ENCODE measurements at regions not wholly inside any gene's neighbourhood (a gene's known extent, or its start where the extent isn't known, plus 50 kb on each side); places are given as distances from the start of the nearest gene placed in this dataset.

DNA sequence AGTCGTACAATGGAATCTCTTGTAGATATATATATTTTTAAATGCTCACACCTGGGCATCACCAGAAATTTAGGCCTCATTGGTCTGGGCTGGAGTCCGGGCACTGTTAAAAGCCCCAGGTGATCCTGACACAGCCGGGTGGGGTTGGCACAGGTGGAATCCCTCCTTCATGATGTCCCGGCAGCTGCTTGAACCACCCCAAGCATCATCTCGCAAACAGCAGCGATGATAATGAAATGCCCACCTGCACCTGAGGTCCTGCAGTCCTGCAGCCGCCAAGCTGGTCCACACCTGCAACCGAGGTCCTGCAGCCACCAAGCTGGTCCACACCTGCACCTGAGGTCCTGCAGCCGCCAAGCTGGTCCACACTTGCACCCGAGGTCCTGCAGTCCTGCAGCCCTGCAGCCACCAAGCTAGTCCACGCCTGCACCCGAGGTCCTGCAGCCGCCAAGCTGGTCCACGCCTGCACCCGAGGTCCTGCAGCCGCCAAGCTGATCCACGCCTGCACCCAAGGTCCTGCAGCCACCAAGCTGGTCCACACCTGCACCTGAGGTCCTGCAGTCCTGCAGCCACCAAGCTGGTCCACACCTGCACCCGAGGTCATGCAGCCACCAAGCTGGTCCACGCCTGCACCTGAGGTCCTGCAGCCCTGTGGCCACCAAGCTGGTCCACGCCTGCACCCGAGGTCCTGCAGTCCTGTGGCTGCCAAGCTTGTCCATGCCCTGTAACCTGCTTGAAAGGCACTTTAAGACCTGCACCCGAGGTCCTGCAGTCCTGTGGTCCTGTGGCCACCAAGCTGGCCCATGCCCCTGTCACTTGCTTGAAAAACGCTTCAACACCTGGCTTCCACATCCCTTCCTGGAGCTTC is 261.2 kb downstream of the DLL1 start:
- H3K79me1 ChIP-seq (ENCODE audit: low read length) = peaks cover 13% of the 10 kb centered on the region
- WGBS (ENCODE audit: extremely low coverage, insufficient coverage, insufficient read length) = no CpG with 5 or more reads among the region's 23 CpGs
- H3K4me1 ChIP-seq (ENCODE audit: control insufficient read depth in 1 of 2, insufficient read depth in 2 of 2, low read length in 2 of 2) = peaks cover 20 to 21% of the 10 kb centered on the region in 2 experiments
- H3K79me2 ChIP-seq (ENCODE audit: control insufficient read depth, insufficient read depth, low read length, poor library complexity) = no peaks in the 10 kb centered on the region
- H3K9me3 ChIP-seq (ENCODE audit: insufficient read depth, low read depth, low read length) = peaks cover 13% of the 10 kb centered on the region
- H3K36me3 ChIP-seq (ENCODE audit: control insufficient read depth in 1 of 2, insufficient read depth in 2 of 2, low read length in 2 of 2) = no peaks in the 10 kb centered on the region
- H3K23ac ChIP-seq (ENCODE audit: low read length) = no peak overlapping the region
- H2BK12ac ChIP-seq (ENCODE audit: low read length) = no peak overlapping the region
- H3K18ac ChIP-seq (ENCODE audit: low read length) = no peak overlapping the region
- H2BK5ac ChIP-seq (ENCODE audit: low read depth, low read length, poor library complexity) = no peak overlapping the region
- no peak overlapping the region for H4K8ac ChIP-seq (ENCODE audit: low read depth, low read length)
- H3K9ac ChIP-seq (ENCODE audit: low read length) = no peak overlapping the region
- no peak overlapping the region for H2AK5ac ChIP-seq (ENCODE audit: low read length)
- no peak overlapping the region for H3K4me3 ChIP-seq (ENCODE audit: low read depth, low read length)
- no peak overlapping the region for H3K27ac ChIP-seq (ENCODE audit: low read depth, low read length)
- no peak overlapping the region for H3K14ac ChIP-seq (ENCODE audit: low read length)
- no peak overlapping the region for H2BK120ac ChIP-seq (ENCODE audit: insufficient read depth, low read length, poor library complexity)
- no peak overlapping the region for H4K12ac ChIP-seq (ENCODE audit: low read depth, low read length)
- H2AFZ ChIP-seq (ENCODE audit: insufficient read depth, low read length, poor library complexity) = no peak overlapping the region
- H3K27me3 ChIP-seq (ENCODE audit: insufficient read depth, low read length) = no peaks in the 10 kb centered on the region
- H3K4ac ChIP-seq (ENCODE audit: low read depth, low read length) = no peak overlapping the region
- no peak overlapping the region for H4K91ac ChIP-seq (ENCODE audit: low read depth, low read length)
- no peak for DNase-seq
- no peak overlapping the region for H3K4me2 ChIP-seq (ENCODE audit: low read length)

DNA sequence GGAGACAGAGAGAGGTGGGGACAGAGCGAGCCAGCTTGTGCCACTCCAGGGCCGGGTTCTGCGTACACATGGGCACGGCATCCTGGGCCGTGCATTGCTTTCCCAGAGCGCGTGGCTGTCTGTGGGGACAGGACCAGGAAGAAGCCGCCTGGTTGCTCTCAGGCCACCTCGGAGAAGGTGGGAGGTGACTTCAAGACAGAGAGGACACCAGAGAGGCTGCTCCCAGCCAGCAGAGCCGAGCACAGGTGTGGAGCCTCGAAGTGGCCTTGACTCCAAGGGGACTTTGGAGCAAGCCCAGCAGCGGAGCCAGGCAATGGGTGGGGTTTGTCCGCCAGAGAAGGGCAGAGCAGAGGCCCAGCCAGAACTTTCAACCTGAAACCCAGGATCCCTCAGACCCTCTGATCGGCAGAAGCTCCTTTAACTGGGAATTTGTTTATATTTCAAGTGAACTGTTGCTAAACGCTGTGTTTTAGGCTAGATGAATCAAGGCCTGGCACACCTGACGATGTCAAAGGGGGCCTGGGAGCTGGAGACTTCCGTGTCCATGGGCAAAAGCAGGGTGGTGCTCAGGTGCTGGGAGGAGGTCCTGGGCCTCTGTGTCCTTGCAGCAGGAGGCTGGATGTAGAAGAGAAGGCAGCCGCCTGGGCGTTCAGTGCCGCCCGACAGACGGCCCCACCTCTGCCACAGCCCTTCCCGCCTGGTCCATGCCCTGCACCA is 262.1 kb downstream of the DLL1 start:
- Histone ChIP-seq H3K36me3 (ENCODE audit: control insufficient read depth in 1 of 2, insufficient read depth in 2 of 2, low read length in 2 of 2) (no peaks in the 10 kb centered on the region), H3K23ac (ENCODE audit: low read length) (no peak overlapping the region), H3K79me2 (ENCODE audit: control insufficient read depth, insufficient read depth, low read length, poor library complexity) (no peaks in the 10 kb centered on the region), H3K4ac (ENCODE audit: low read depth, low read length) (no peak overlapping the region), H2AFZ (ENCODE audit: insufficient read depth, low read length, poor library complexity) (no peak overlapping the region), H4K91ac (ENCODE audit: low read depth, low read length) (no peak overlapping the region), H2BK5ac (ENCODE audit: low read depth, low read length, poor library complexity) (no peak overlapping the region), H2BK120ac (ENCODE audit: insufficient read depth, low read length, poor library complexity) (no peak overlapping the region), H3K4me1 (ENCODE audit: control insufficient read depth in 1 of 2, insufficient read depth in 2 of 2, low read length in 2 of 2) (peaks cover 20 to 21% of the 10 kb centered on the region in 2 experiments), H3K79me1 (ENCODE audit: low read length) (peaks cover 13% of the 10 kb centered on the region), H3K14ac (ENCODE audit: low read length) (no peak overlapping the region), H3K27ac (ENCODE audit: low read depth, low read length) (no peak overlapping the region), H4K12ac (ENCODE audit: low read depth, low read length) (no peak overlapping the region), H3K9me3 (ENCODE audit: insufficient read depth, low read depth, low read length) (peaks cover 10% of the 10 kb centered on the region), H3K4me3 (ENCODE audit: low read depth, low read length) (no peak overlapping the region), H2BK12ac (ENCODE audit: low read length) (peak overlapping the region; percentile 38), H3K18ac (ENCODE audit: low read length) (no peak overlapping the region), H4K8ac (ENCODE audit: low read depth, low read length) (no peak overlapping the region), H3K9ac (ENCODE audit: low read length) (no peak overlapping the region), H3K27me3 (ENCODE audit: insufficient read depth, low read length) (no peaks in the 10 kb centered on the region), H3K4me2 (ENCODE audit: low read length) (no peak overlapping the region), H2AK5ac (ENCODE audit: low read length) (no peak overlapping the region)
- no peak for DNase-seq
- no CpG with 5 or more reads among the region's 23 CpGs for whole genome bisulfite sequencing (ENCODE audit: extremely low coverage, insufficient coverage, insufficient read length)

GRCh38 chr6:170027647-170028043 is 263.2 kb downstream of the DLL1 start:
- WGBS (ENCODE audit: extremely low coverage, insufficient coverage, insufficient read length) = no CpG with 5 or more reads among the region's 4 CpGs
- H3K9me3 ChIP-seq (ENCODE audit: insufficient read depth, low read depth, low read length) = peaks cover 2% of the 10 kb centered on the region
- H3K4me3 ChIP-seq (ENCODE audit: low read depth, low read length) = no peak overlapping the region
- H3K4me1 ChIP-seq (ENCODE audit: control insufficient read depth in 1 of 2, insufficient read depth in 2 of 2, low read length in 2 of 2) = peaks cover 20 to 21% of the 10 kb centered on the region in 2 experiments
- H3K79me2 ChIP-seq (ENCODE audit: control insufficient read depth, insufficient read depth, low read length, poor library complexity) = no peaks in the 10 kb centered on the region
- no peaks in the 10 kb centered on the region for H3K36me3 ChIP-seq (ENCODE audit: control insufficient read depth in 1 of 2, insufficient read depth in 2 of 2, low read length in 2 of 2)
- H3K23ac ChIP-seq (ENCODE audit: low read length) = no peak overlapping the region
- H4K91ac ChIP-seq (ENCODE audit: low read depth, low read length) = peak overlapping the region; percentile 65
- no peaks in the 10 kb centered on the region for H3K27me3 ChIP-seq (ENCODE audit: insufficient read depth, low read length)
- no peak overlapping the region for H3K27ac ChIP-seq (ENCODE audit: low read depth, low read length)
- no peak overlapping the region for H2BK5ac ChIP-seq (ENCODE audit: low read depth, low read length, poor library complexity)
- H3K4me2 ChIP-seq (ENCODE audit: low read length) = no peak overlapping the region
- peaks cover 13% of the 10 kb centered on the region for H3K79me1 ChIP-seq (ENCODE audit: low read length)
- H4K12ac ChIP-seq (ENCODE audit: low read depth, low read length) = no peak overlapping the region
- no peak overlapping the region for H3K18ac ChIP-seq (ENCODE audit: low read length)
- H3K14ac ChIP-seq (ENCODE audit: low read length) = no peak overlapping the region
- H2AK5ac ChIP-seq (ENCODE audit: low read length) = peak overlapping the region; percentile 42
- no peak overlapping the region for H2AFZ ChIP-seq (ENCODE audit: insufficient read depth, low read length, poor library complexity)
- no peak overlapping the region for H4K8ac ChIP-seq (ENCODE audit: low read depth, low read length)
- DNase-seq = no peak
- no peak overlapping the region for H3K9ac ChIP-seq (ENCODE audit: low read length)
- H2BK120ac ChIP-seq (ENCODE audit: insufficient read depth, low read length, poor library complexity) = peak overlapping the region; percentile 30
- no peak overlapping the region for H3K4ac ChIP-seq (ENCODE audit: low read depth, low read length)
- H2BK12ac ChIP-seq (ENCODE audit: low read length) = peak overlapping the region; percentile 30

DNA sequence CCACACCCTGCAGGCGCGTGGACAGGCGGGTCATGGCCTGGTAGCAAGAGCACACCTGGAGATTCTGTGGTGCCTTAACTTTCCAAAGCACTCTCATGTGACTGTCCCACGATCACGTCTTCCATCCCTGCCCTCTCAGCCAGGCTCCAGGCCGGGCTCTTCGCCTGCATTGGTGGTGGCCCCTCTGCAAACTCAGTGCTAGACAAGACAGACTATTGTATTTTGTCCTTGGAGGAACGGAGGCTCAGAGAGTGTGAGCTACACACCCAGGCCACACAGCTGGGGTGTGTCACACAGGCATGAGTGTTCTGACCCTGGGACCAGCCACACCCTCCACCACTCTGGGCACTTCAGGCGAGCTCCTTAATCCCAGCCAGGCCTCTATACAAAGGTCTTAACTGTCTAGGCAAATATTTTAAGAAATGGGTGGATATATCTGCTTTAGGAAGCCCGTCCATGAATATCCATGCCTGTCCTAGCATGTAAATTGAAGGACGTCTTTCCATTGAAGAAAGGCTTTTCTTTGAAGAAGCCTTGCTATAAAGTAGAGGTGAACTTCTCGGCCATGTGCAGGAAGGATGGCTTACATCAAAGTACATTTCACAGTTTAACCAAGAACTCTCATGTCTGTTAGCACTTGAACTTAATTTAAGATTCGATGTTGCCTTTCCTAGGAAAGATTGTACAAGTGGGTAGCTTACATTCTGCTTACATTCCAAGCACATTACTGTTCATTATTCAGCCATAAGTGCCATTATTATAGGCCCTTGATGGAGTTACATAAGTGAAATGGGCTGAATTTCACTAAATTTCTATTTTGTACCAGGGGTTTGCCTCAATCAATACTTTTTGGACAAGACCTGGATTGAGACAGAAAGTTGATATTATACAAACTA is 263.9 kb downstream of the DLL1 start:
- peak overlapping the region; percentile 35 for H2BK120ac ChIP-seq (ENCODE audit: insufficient read depth, low read length, poor library complexity)
- no peaks in the 10 kb centered on the region for H3K36me3 ChIP-seq (ENCODE audit: control insufficient read depth in 1 of 2, insufficient read depth in 2 of 2, low read length in 2 of 2)
- no peak overlapping the region for H4K8ac ChIP-seq (ENCODE audit: low read depth, low read length)

More for the DNA sequence above, 263.9 kb downstream of the DLL1 start:
- H3K27me3 ChIP-seq (ENCODE audit: insufficient read depth, low read length) = no peaks in the 10 kb centered on the region
- no peak overlapping the region for H3K9ac ChIP-seq (ENCODE audit: low read length)
- H4K91ac ChIP-seq (ENCODE audit: low read depth, low read length) = peak overlapping the region; percentile 73
- H3K4me3 ChIP-seq (ENCODE audit: low read depth, low read length) = no peak overlapping the region
- no peaks in the 10 kb centered on the region for H3K79me2 ChIP-seq (ENCODE audit: control insufficient read depth, insufficient read depth, low read length, poor library complexity)
- no peak overlapping the region for H3K4ac ChIP-seq (ENCODE audit: low read depth, low read length)
- H4K12ac ChIP-seq (ENCODE audit: low read depth, low read length) = no peak overlapping the region
- H3K4me2 ChIP-seq (ENCODE audit: low read length) = no peak overlapping the region
- no peak overlapping the region for H3K14ac ChIP-seq (ENCODE audit: low read length)
- H3K23ac ChIP-seq (ENCODE audit: low read length) = no peak overlapping the region
- DNase-seq = peak in 1 of 2 donors; percentile 46
- peaks cover 5% of the 10 kb centered on the region for H3K9me3 ChIP-seq (ENCODE audit: insufficient read depth, low read depth, low read length)
- H3K4me1 ChIP-seq (ENCODE audit: control insufficient read depth in 1 of 2, insufficient read depth in 2 of 2, low read length in 2 of 2) = peaks cover 20 to 21% of the 10 kb centered on the region in 2 experiments
- peak overlapping the region; percentile 11 for H2BK12ac ChIP-seq (ENCODE audit: low read length)
- peaks cover 13% of the 10 kb centered on the region for H3K79me1 ChIP-seq (ENCODE audit: low read length)
- WGBS (ENCODE audit: extremely low coverage, insufficient coverage, insufficient read length) = no CpG with 5 or more reads among the region's 13 CpGs
- H2BK5ac ChIP-seq (ENCODE audit: low read depth, low read length, poor library complexity) = peak overlapping the region; percentile 33
- H3K18ac ChIP-seq (ENCODE audit: low read length) = no peak overlapping the region
- H3K27ac ChIP-seq (ENCODE audit: low read depth, low read length) = peak overlapping the region; percentile 19
- H2AK5ac ChIP-seq (ENCODE audit: low read length) = no peak overlapping the region
- no peak overlapping the region for H2AFZ ChIP-seq (ENCODE audit: insufficient read depth, low read length, poor library complexity)

All from trophoblast cell (in vitro differentiated cells and primary cell).